H1 (cell line): ENCODE measurements at regions not wholly inside any gene's neighbourhood (a gene's known extent, or its start where the extent isn't known, plus 50 kb on each side); places are given as distances from the start of the nearest gene placed in this dataset.

Experiments used
- EP300 ChIP-seq, 2 experiments: IDR thresholded peaks; 1 replicate in 1 of 2; 2 replicates in 1 of 2; pipeline ENCODE4 v1.6.1; 2011 to 2012; ENCODE audit warnings: low read depth in 2 of 2, low read length in 2 of 2, mild to moderate bottlenecking in 2 of 2, borderline replicate concordance in 1 of 2, inconsistent platforms in 1 of 2, moderate library complexity in 1 of 2
- HDAC2 ChIP-seq, 2 experiments: fragments of 300-600 bp in 1 of 2; sonication (generic) in 1 of 2; IDR thresholded peaks; 2 replicates each; pipeline ENCODE4 v1.6.1; 2011 to 2012; ENCODE audit warnings: low read depth in 2 of 2, low read length in 2 of 2, mild to moderate bottlenecking in 2 of 2, moderate library complexity in 2 of 2, borderline replicate concordance in 1 of 2, inconsistent platforms in 1 of 2
- JUN ChIP-seq: IDR thresholded peaks from 2 replicates; pipeline ENCODE4 v1.6.1; 2011; ENCODE audit warnings: low read depth, mild to moderate bottlenecking, improper control_type of control experiment, low read length
- JUND ChIP-seq: IDR thresholded peaks from 2 replicates; pipeline ENCODE4 v1.6.1; 2011; ENCODE audit warnings: mild to moderate bottlenecking, improper control_type of control experiment, low read length
- POLR2A ChIP-seq, 2 experiments: IDR thresholded peaks; 1 replicate in 1 of 2; 2 replicates in 1 of 2; pipeline ENCODE4 v1.6.1; 2011; ENCODE audit warnings: low read depth in 2 of 2, low read length in 2 of 2, mild to moderate bottlenecking in 2 of 2; ENCODE audit errors: control extremely low read depth in 1 of 2
- POLR2AphosphoS5 ChIP-seq: IDR thresholded peaks from 2 replicates; pipeline ENCODE4 v1.6.1; 2011; ENCODE audit warnings: low read depth, low read length
- POU5F1 ChIP-seq: IDR thresholded peaks from 2 replicates; pipeline ENCODE4 v1.6.1; 2011; ENCODE audit warnings: low read depth, mild to moderate bottlenecking, low read length, moderate library complexity
- RFX5 ChIP-seq: IDR thresholded peaks from 2 replicates; pipeline ENCODE4 v1.6.1; 2011; ENCODE audit warnings: low read depth, low read length, improper control_type of control experiment, borderline replicate concordance
- SIRT6 ChIP-seq: IDR thresholded peaks from one replicate; pipeline ENCODE4 v1.7.1; 2012; ENCODE audit warnings: low read length, inconsistent platforms
- YY1 ChIP-seq: IDR thresholded peaks from 2 replicates; pipeline ENCODE4 v1.6.1; 2011; ENCODE audit warnings: low read depth, mild to moderate bottlenecking, low read length
- ZNF274 ChIP-seq: IDR thresholded peaks from 2 replicates; pipeline ENCODE4 v1.7.0; 2012; ENCODE audit warnings: low read length, borderline replicate concordance; ENCODE audit errors: extremely low read depth
- TF ChIP-seq, protein P1 (sequence below), 3 experiments: IDR thresholded peaks; 1 replicate in 2 of 3; 2 replicates in 1 of 3; pipeline versions ENCODE4 v1.5.1 to v1.6.1; 2011; ENCODE audit warnings: low read length in 3 of 3, mild to moderate bottlenecking in 3 of 3, inconsistent platforms in 2 of 3, low read depth in 1 of 3, moderate library complexity in 1 of 3; ENCODE audit not compliant: insufficient read depth in 1 of 3; ENCODE audit errors: control extremely low read depth in 1 of 3

- TF ChIP-seq, protein P1, sequence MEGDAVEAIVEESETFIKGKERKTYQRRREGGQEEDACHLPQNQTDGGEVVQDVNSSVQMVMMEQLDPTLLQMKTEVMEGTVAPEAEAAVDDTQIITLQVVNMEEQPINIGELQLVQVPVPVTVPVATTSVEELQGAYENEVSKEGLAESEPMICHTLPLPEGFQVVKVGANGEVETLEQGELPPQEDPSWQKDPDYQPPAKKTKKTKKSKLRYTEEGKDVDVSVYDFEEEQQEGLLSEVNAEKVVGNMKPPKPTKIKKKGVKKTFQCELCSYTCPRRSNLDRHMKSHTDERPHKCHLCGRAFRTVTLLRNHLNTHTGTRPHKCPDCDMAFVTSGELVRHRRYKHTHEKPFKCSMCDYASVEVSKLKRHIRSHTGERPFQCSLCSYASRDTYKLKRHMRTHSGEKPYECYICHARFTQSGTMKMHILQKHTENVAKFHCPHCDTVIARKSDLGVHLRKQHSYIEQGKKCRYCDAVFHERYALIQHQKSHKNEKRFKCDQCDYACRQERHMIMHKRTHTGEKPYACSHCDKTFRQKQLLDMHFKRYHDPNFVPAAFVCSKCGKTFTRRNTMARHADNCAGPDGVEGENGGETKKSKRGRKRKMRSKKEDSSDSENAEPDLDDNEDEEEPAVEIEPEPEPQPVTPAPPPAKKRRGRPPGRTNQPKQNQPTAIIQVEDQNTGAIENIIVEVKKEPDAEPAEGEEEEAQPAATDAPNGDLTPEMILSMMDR (IDR thresholded peaks at IDR 0.05; ENCODE audit: control extremely low read depth in 1 of 3, insufficient read depth in 1 of 3, low read depth in 1 of 3, low read length in 3 of 3), result no peak
- no peak for TF ChIP-seq YY1
- no peak for TF ChIP-seq SIRT6
- no peak for TF ChIP-seq HDAC2 (IDR thresholded peaks at IDR 0.05; ENCODE audit: borderline replicate concordance in 1 of 2, low read depth in 2 of 2, low read length in 2 of 2)
- no peak for TF ChIP-seq RFX5
- TF ChIP-seq JUND, result no peak
- no peak for TF ChIP-seq ZNF274
- no peak for TF ChIP-seq POLR2A (IDR thresholded peaks at IDR 0.05; ENCODE audit: control extremely low read depth in 1 of 2, low read depth in 2 of 2, low read length in 2 of 2)
- TF ChIP-seq POU5F1, result no peak
- TF ChIP-seq EP300 (IDR thresholded peaks at IDR 0.05; ENCODE audit: borderline replicate concordance in 1 of 2, low read depth in 2 of 2, low read length in 2 of 2), result no peak
- no peak for TF ChIP-seq POLR2AphosphoS5
- TF ChIP-seq JUN, result no peak
Measured at GRCh38 chr1:192940658-192941057, 118.5 kb downstream of the UCHL5 start.
